Stimulated activated CD8-positive, alpha-beta memory T cell treated with anti-CD3 and anti-CD28 coated beads, Interleukin-4, amount 100 ng/mL, for 1 hour (primary cell): ENCODE measurements at regions not wholly inside any gene's neighbourhood (a gene's known extent, or its start where the extent isn't known, plus 50 kb on each side); places are given as distances from the start of the nearest gene placed in this dataset.
A peak's percentile ranks its signal among the peaks of the same experiment; 100 is the strongest.
"Not testable (repeated sequence)": the region's sequence is repeated elsewhere in the genome, so short reads cannot be mapped to it uniquely, and the experiment has no call there.

ENCODE experiments used
- DNase-seq, 2 donors: peaks; one replicate each; pipeline ENCODE4 v3.0.0-alpha.2; 2020; ENCODE audit warnings: low read depth in 2 of 2, low spot score in 1 of 2

GRCh38 chr1:273772-274171, 177.7 kb downstream of the OR4F29 start:
- not testable (repeated sequence) for DNase-seq

GRCh38 chr1:267815-268214, 183.7 kb downstream of the OR4F29 start:
- DNase-seq, result peak; percentile 0 to 41
